Hepatocyte (in vitro differentiated cells): ENCODE measurements at regions not wholly inside any gene's neighbourhood (a gene's known extent, or its start where the extent isn't known, plus 50 kb on each side); places are given as distances from the start of the nearest gene placed in this dataset.
A peak's percentile ranks its signal among the peaks of the same experiment; 100 is the strongest.
"Not testable (repeated sequence)": the region's sequence is repeated elsewhere in the genome, so short reads cannot be mapped to it uniquely, and the experiment has no call there.

ENCODE experiments used
- DNase-seq: peaks from one replicate; pipeline ENCODE4 v3.0.0-alpha.2; 2016; ENCODE audit warnings: low spot score
- H2AFZ ChIP-seq: fragments of 200-600 bp; sonication (generic); 2 replicates; pipeline ENCODE4 v1.6.0; 2016; ENCODE audit warnings: antibody characterized with exemption, mild to moderate bottlenecking
- H3K27ac ChIP-seq: fragments of 200-600 bp; sonication (generic); 2 replicates; pipeline ENCODE4 v1.5.1; 2016; ENCODE audit warnings: mild to moderate bottlenecking
- H3K27me3 ChIP-seq: fragments of 200-600 bp; sonication (generic); 2 replicates; pipeline ENCODE4 v1.6.1; 2016
- H3K36me3 ChIP-seq: fragments of 200-600 bp; sonication (generic); replicated peaks from 2 replicates; pipeline ENCODE4 v1.5.1; 2016; ENCODE audit warnings: low read depth; ENCODE audit not compliant: insufficient read depth
- H3K4me1 ChIP-seq: fragments of 200-600 bp; sonication (generic); 2 replicates; pipeline ENCODE4 v1.5.1; 2016; ENCODE audit warnings: mild to moderate bottlenecking, moderate library complexity; ENCODE audit not compliant: insufficient read depth
- H3K4me2 ChIP-seq: fragments of 200-600 bp; sonication (generic); 2 replicates; pipeline ENCODE4 v1.6.0; 2016
- H3K4me3 ChIP-seq: fragments of 200-600 bp; sonication (generic); 2 replicates; pipeline ENCODE4 v1.5.1; 2016; ENCODE audit warnings: mild to moderate bottlenecking
- H3K79me2 ChIP-seq: fragments of 200-600 bp; sonication (generic); 2 replicates; pipeline ENCODE4 v1.6.0; 2017; ENCODE audit warnings: mild to moderate bottlenecking
- H3K9me2 ChIP-seq: fragments of 200-600 bp; sonication (generic); replicated peaks from 2 replicates; pipeline ENCODE4 v1.6.0; 2017; ENCODE audit warnings: mild to moderate bottlenecking; ENCODE audit not compliant: insufficient read depth
- H3K9me3 ChIP-seq: fragments of 200-600 bp; sonication (generic); 2 replicates; pipeline ENCODE4 v1.5.1; 2016; ENCODE audit warnings: low read depth, mild to moderate bottlenecking
- H4K20me1 ChIP-seq: fragments of 200-600 bp; sonication (generic); 2 replicates; pipeline ENCODE4 v1.6.0; 2016; ENCODE audit warnings: mild to moderate bottlenecking; ENCODE audit not compliant: insufficient read depth, poor library complexity, severe bottlenecking
- EZH2 ChIP-seq: fragments of 200-600 bp; sonication (generic); IDR thresholded peaks from 2 replicates; pipeline ENCODE4 v1.6.1; 2016; ENCODE audit warnings: antibody characterized with exemption, mild to moderate bottlenecking, borderline replicate concordance
- EZH2phosphoT487 ChIP-seq: fragments of 200-600 bp; sonication (generic); IDR thresholded peaks from one replicate; pipeline ENCODE4 v1.6.1; 2018; ENCODE audit warnings: antibody characterized with exemption, mild to moderate bottlenecking, low read depth, moderate library complexity; ENCODE audit not compliant: unreplicated experiment, severe bottlenecking
- WGBS: methylation state at CpG from one replicate; pipeline ENCODE4 v1.1.6; 2016; ENCODE audit warnings: low lambda C conversion rate; ENCODE audit errors: missing lambda C conversion rate; 5-methylcytosine and 5-hydroxymethylcytosine counted together
- TF ChIP-seq, protein P1 (sequence below): fragments of 200-600 bp; sonication (generic); IDR thresholded peaks from 2 replicates; pipeline ENCODE4 v1.5.1; 2016; ENCODE audit warnings: antibody characterized with exemption, mild to moderate bottlenecking; ENCODE audit not compliant: poor library complexity

GRCh38 chr6:33888664-33889200, 84.9 kb upstream of the MLN start:
- Histone ChIP-seq H3K9me2 (no peaks in the 10 kb centered on the region), H3K79me2 (no peaks in the 10 kb centered on the region), H3K36me3 (no peaks in the 10 kb centered on the region), H3K4me2 (no peak overlapping the region), H3K4me3 (no peak overlapping the region), H3K4me1 (peaks cover 27% of the 10 kb centered on the region), H4K20me1 (no peaks in the 10 kb centered on the region), H3K27me3 (peaks cover 12% of the 10 kb centered on the region), H3K27ac (no peak overlapping the region), H2AFZ (no peak overlapping the region), H3K9me3 (no peaks in the 10 kb centered on the region)
- TF ChIP-seq EZH2, result no peak
- 76% methylated on average over 9 of the region's 9 CpGs for WGBS
- DNase-seq, result no peak

DNA sequence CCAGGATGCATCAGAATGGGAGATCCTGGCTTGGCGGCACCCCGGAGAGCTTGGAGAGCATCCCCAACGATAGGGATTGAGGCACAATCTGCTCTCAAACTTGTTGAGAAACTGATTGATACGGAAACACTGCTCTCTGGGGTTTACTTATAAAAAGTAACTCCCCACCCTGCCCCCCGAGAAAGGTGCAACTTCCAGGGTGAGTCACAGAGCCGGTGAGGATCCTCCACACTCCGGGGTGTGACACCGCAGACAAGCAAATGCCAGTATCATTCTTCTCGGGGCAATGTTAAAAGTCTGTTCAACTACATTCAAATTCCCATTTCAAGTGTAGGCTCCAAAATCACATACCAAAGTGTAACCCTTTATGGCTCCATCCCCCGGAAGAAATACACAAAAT, 84.4 kb upstream of the MLN start:
- 86% methylated on average over 10 of the region's 10 CpGs for WGBS
- Histone ChIP-seq H3K4me2 (no peak overlapping the region), H3K36me3 (no peaks in the 10 kb centered on the region), H3K27ac (no peak overlapping the region), H4K20me1 (no peaks in the 10 kb centered on the region), H3K79me2 (no peaks in the 10 kb centered on the region), H3K9me3 (no peaks in the 10 kb centered on the region), H3K9me2 (no peaks in the 10 kb centered on the region), H2AFZ (no peak overlapping the region), H3K4me1 (peaks cover 27% of the 10 kb centered on the region), H3K27me3 (peaks cover 12% of the 10 kb centered on the region), H3K4me3 (no peak overlapping the region)
- TF ChIP-seq, protein P1, sequence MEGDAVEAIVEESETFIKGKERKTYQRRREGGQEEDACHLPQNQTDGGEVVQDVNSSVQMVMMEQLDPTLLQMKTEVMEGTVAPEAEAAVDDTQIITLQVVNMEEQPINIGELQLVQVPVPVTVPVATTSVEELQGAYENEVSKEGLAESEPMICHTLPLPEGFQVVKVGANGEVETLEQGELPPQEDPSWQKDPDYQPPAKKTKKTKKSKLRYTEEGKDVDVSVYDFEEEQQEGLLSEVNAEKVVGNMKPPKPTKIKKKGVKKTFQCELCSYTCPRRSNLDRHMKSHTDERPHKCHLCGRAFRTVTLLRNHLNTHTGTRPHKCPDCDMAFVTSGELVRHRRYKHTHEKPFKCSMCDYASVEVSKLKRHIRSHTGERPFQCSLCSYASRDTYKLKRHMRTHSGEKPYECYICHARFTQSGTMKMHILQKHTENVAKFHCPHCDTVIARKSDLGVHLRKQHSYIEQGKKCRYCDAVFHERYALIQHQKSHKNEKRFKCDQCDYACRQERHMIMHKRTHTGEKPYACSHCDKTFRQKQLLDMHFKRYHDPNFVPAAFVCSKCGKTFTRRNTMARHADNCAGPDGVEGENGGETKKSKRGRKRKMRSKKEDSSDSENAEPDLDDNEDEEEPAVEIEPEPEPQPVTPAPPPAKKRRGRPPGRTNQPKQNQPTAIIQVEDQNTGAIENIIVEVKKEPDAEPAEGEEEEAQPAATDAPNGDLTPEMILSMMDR, result no peak
- TF ChIP-seq EZH2phosphoT487 (no peak), EZH2 (no peak)
- no peak for DNase-seq

DNA sequence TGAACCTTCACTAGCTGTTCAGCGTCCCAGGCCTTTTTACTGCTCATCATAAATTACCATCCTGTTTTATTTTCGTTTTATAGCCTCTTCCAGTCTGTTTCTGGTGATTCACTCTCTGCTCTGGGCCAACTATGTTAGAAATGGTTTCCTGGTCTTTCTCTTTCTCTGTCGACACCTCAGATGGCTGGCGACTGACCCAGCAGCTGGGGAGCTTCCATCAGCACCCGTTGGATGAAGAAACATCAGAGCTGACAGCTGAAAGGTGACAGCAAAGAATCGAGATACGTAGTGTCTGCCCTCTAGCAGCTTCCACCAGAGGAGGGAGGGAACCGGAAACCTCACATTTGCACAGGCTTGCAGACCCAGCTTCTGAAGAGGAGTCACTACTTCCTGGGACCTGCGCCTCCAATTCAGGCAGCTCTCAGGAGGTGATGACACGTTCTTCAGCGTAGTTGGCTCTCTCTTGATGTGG, 82.9 kb upstream of the MLN start:
- no peak overlapping the region for H3K4me3 ChIP-seq
- no peak overlapping the region for H2AFZ ChIP-seq
- peak; percentile 69 for DNase-seq
- H3K27ac ChIP-seq, result peak overlapping the region; percentile 53
- peaks cover 12% of the 10 kb centered on the region for H3K27me3 ChIP-seq
- no peak overlapping the region for H3K4me2 ChIP-seq
- H3K4me1 ChIP-seq, result peaks cover 27% of the 10 kb centered on the region
- H3K36me3 ChIP-seq, result no peaks in the 10 kb centered on the region
- TF ChIP-seq EZH2, result no peak
- TF ChIP-seq, protein P1, result no peak
- no peak for TF ChIP-seq EZH2phosphoT487
- H3K9me2 ChIP-seq, result no peaks in the 10 kb centered on the region
- no peaks in the 10 kb centered on the region for H3K79me2 ChIP-seq
- H3K9me3 ChIP-seq, result no peaks in the 10 kb centered on the region
- WGBS, result 40% methylated on average over 11 of the region's 11 CpGs
- no peaks in the 10 kb centered on the region for H4K20me1 ChIP-seq

DNA sequence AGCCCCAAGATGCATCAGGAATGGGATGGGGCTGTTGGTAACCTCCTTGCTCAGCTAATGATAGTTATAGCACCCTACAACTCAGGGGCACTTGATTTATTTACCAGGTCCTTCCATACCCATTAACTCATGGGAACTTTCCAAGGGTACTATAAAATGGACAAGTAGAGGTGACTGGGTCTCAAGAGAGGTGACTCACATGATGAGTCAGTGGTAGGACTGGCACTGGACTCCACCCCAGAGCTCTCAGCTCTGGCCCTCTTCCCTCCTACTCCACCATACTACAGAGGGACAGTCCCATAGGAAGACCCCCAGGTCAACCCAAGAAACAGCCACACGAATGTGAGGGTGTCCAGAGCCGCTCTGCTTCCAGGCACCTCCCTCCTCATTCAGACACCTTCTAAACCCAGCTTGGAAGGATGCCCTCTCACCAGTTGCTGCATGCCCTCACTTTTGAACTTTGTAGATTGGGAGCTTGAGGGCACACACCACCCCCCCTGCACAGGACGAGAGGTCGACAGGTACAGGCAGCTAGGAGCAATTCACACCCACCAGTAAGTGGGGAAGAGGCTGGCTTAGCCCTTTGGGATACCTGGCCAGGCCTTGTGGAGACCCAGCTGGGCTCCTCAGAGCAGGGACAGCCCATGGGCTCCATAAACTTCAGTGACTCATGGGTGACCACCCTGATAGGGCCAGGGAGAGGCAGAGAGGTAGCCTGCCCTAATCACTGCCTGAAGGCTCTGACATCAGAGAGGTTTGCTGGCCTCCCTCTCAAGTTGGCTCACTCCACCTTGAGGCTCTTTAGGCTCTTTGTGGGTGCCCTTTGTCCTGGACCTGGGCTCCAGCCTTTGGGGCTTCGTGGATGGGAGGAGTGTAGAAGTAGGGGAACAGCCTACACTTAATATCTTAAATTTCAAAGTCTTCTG, 81.6 kb upstream of the MLN start:
- DNase-seq, result peak; percentile 15
- H3K79me2 ChIP-seq, result no peaks in the 10 kb centered on the region
- no peaks in the 10 kb centered on the region for H3K27me3 ChIP-seq
- H3K27ac ChIP-seq, result peak overlapping the region; percentile 84
- WGBS, result 76% methylated on average over 5 of the region's 5 CpGs
- no peaks in the 10 kb centered on the region for H4K20me1 ChIP-seq
- H3K36me3 ChIP-seq, result no peaks in the 10 kb centered on the region
- no peaks in the 10 kb centered on the region for H3K9me3 ChIP-seq
- H3K4me2 ChIP-seq, result peak overlapping the region; percentile 34
- peaks cover 24% of the 10 kb centered on the region for H3K4me1 ChIP-seq
- no peak overlapping the region for H2AFZ ChIP-seq
- no peak overlapping the region for H3K4me3 ChIP-seq
- TF ChIP-seq EZH2phosphoT487 (no peak), EZH2 (no peak)
- TF ChIP-seq, protein P1, result no peak
- no peaks in the 10 kb centered on the region for H3K9me2 ChIP-seq

- not testable (repeated sequence) for H3K27me3 ChIP-seq, H3K27ac ChIP-seq, H3K36me3 ChIP-seq, H3K9me2 ChIP-seq, H3K9me3 ChIP-seq, H3K79me2 ChIP-seq, H3K4me2 ChIP-seq, H3K4me3 ChIP-seq, H2AFZ ChIP-seq, DNase-seq, H4K20me1 ChIP-seq
- H3K4me1 ChIP-seq, result peaks cover 24% of the 10 kb centered on the region
- 68% methylated on average over 4 of the region's 4 CpGs for WGBS
Measured at GRCh38 chr6:33883621-33884020, 79.8 kb upstream of the MLN start.
